Esophagus muscularis mucosa (tissue), 3 donors: ENCODE measurements at regions not wholly inside any gene's neighbourhood (a gene's known extent, or its start where the extent isn't known, plus 50 kb on each side); places are given as distances from the start of the nearest gene placed in this dataset.

Source experiments
- POLR2A ChIP-seq: fragments of 450-650 bp; IDR thresholded peaks from one replicate; pipeline ENCODE4 v1.6.1; 2017; ENCODE audit warnings: antibody characterized with exemption, moderate library complexity, mild to moderate bottlenecking, low read depth
- POLR2AphosphoS5 ChIP-seq, 2 donors: sonication (generic); formaldehyde crosslinking; IDR thresholded peaks; one replicate each; pipeline ENCODE4 v1.6.1; 2017; ENCODE audit warnings: antibody characterized with exemption in 2 of 2
- TF ChIP-seq, protein P1 (sequence below), 3 experiments: fragments of 200-600 bp in 2 of 3; fragments of 450-650 bp in 1 of 3; sonication (generic) in 2 of 3; IDR thresholded peaks; one replicate each; pipeline ENCODE4 v1.5.1; 2017 to 2019; ENCODE audit warnings: antibody characterized with exemption in 3 of 3, mild to moderate bottlenecking in 2 of 3, moderate library complexity in 1 of 3

DNA sequence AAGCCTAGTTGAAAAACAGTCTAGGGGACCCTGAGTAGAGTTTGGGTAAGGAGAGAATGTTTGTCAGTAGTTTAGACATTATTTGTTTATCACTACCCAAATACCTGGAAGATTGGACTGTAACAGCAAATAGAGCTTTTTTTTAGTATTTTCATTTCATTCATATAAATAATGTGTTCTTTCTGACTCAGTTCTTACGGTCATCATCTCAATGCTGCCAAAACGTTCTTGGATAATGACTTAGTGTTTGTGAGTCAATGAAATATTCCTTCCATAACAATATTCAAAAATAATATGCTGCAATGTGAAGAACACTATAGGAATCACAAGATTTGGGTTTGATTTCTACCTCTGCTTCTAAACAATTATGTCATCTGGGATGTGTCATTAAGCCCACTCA, 400.0 kb upstream of the PKN2 start:
- TF ChIP-seq POLR2AphosphoS5 (IDR thresholded peaks at IDR 0.05) (no peak), POLR2A (no peak)
- TF ChIP-seq, protein P1, sequence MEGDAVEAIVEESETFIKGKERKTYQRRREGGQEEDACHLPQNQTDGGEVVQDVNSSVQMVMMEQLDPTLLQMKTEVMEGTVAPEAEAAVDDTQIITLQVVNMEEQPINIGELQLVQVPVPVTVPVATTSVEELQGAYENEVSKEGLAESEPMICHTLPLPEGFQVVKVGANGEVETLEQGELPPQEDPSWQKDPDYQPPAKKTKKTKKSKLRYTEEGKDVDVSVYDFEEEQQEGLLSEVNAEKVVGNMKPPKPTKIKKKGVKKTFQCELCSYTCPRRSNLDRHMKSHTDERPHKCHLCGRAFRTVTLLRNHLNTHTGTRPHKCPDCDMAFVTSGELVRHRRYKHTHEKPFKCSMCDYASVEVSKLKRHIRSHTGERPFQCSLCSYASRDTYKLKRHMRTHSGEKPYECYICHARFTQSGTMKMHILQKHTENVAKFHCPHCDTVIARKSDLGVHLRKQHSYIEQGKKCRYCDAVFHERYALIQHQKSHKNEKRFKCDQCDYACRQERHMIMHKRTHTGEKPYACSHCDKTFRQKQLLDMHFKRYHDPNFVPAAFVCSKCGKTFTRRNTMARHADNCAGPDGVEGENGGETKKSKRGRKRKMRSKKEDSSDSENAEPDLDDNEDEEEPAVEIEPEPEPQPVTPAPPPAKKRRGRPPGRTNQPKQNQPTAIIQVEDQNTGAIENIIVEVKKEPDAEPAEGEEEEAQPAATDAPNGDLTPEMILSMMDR (IDR thresholded peaks at IDR 0.05), result no peak
